Smooth muscle cell (in vitro differentiated cells): ENCODE measurements at regions not wholly inside any gene's neighbourhood (a gene's known extent, or its start where the extent isn't known, plus 50 kb on each side); places are given as distances from the start of the nearest gene placed in this dataset.

Experiments
- DNase-seq: peaks from one replicate; lab custom pipeline; 2025; ENCODE audit not compliant: unreplicated experiment; lab: John Stamatoyannopoulos, UW
- H2AFZ ChIP-seq: fragments of 200-600 bp; sonication (generic); 2 replicates; pipeline ENCODE4 v1.6.0; 2016; ENCODE audit warnings: antibody characterized with exemption, low read depth, mild to moderate bottlenecking
- H3F3A ChIP-seq: fragments of 200-600 bp; sonication (generic); 2 replicates; pipeline ENCODE4 v1.6.0; 2017; ENCODE audit warnings: antibody characterized with exemption, low read depth
- H3K27ac ChIP-seq: fragments of 200-600 bp; sonication (generic); 2 replicates; pipeline ENCODE4 v1.5.1; 2016; ENCODE audit warnings: low read depth, mild to moderate bottlenecking
- H3K27me3 ChIP-seq: fragments of 200-600 bp; sonication (generic); 2 replicates; pipeline ENCODE4 v1.6.1; 2016; ENCODE audit warnings: low read depth, mild to moderate bottlenecking
- H3K36me3 ChIP-seq: fragments of 200-600 bp; sonication (generic); 2 replicates; pipeline ENCODE4 v1.5.1; 2016; ENCODE audit warnings: low read depth
- H3K4me1 ChIP-seq: fragments of 200-600 bp; sonication (generic); 2 replicates; pipeline ENCODE4 v1.5.1; 2016; ENCODE audit warnings: low read depth
- H3K4me2 ChIP-seq: fragments of 200-600 bp; sonication (generic); 2 replicates; pipeline ENCODE4 v1.6.0; 2016; ENCODE audit warnings: mild to moderate bottlenecking
- H3K4me3 ChIP-seq: fragments of 200-600 bp; sonication (generic); 2 replicates; pipeline ENCODE4 v1.5.1; 2016; ENCODE audit warnings: mild to moderate bottlenecking
- H3K79me2 ChIP-seq: fragments of 200-600 bp; sonication (generic); 2 replicates; pipeline ENCODE4 v1.6.0; 2016; ENCODE audit warnings: low read depth, mild to moderate bottlenecking
- H3K9ac ChIP-seq: fragments of 200-600 bp; sonication (generic); 2 replicates; pipeline ENCODE4 v1.6.0; 2016; ENCODE audit warnings: low read depth
- H3K9me3 ChIP-seq: fragments of 200-600 bp; sonication (generic); replicated peaks from 2 replicates; pipeline ENCODE4 v1.5.1; 2016; ENCODE audit warnings: low read depth
- H4K20me1 ChIP-seq: fragments of 200-600 bp; sonication (generic); 2 replicates; pipeline ENCODE4 v1.6.0; 2016; ENCODE audit warnings: low read depth
- WGBS: methylation state at CpG from one replicate; pipeline ENCODE4 v1.1.7; 2016; ENCODE audit warnings: low lambda C conversion rate; 5-methylcytosine and 5-hydroxymethylcytosine counted together
- TF ChIP-seq, protein P1 (sequence below): fragments of 200-600 bp; sonication (generic); IDR thresholded peaks from 2 replicates; pipeline ENCODE4 v1.5.1; 2017; ENCODE audit warnings: borderline replicate concordance, mild to moderate bottlenecking, antibody characterized with exemption; ENCODE audit not compliant: insufficient read depth, poor library complexity, severe bottlenecking

- Histone ChIP-seq H3K27ac (no peak overlapping the region), H3K4me3 (no peak overlapping the region), H3K9ac (no peak overlapping the region), H3K4me1 (no peaks in the 10 kb centered on the region), H3K4me2 (no peak overlapping the region), H3K79me2 (no peaks in the 10 kb centered on the region), H3K36me3 (no peaks in the 10 kb centered on the region), H3K9me3 (peaks cover 5% of the 10 kb centered on the region), H4K20me1 (no peaks in the 10 kb centered on the region), H2AFZ (no peak overlapping the region), H3F3A (no peaks in the 10 kb centered on the region), H3K27me3 (no peaks in the 10 kb centered on the region)
- TF ChIP-seq, protein P1, sequence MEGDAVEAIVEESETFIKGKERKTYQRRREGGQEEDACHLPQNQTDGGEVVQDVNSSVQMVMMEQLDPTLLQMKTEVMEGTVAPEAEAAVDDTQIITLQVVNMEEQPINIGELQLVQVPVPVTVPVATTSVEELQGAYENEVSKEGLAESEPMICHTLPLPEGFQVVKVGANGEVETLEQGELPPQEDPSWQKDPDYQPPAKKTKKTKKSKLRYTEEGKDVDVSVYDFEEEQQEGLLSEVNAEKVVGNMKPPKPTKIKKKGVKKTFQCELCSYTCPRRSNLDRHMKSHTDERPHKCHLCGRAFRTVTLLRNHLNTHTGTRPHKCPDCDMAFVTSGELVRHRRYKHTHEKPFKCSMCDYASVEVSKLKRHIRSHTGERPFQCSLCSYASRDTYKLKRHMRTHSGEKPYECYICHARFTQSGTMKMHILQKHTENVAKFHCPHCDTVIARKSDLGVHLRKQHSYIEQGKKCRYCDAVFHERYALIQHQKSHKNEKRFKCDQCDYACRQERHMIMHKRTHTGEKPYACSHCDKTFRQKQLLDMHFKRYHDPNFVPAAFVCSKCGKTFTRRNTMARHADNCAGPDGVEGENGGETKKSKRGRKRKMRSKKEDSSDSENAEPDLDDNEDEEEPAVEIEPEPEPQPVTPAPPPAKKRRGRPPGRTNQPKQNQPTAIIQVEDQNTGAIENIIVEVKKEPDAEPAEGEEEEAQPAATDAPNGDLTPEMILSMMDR = no peak
- DNase-seq = no peak
These were observed 182.2 kb upstream of the KIT start for GRCh38 chr4:54475546-54475945.

GRCh38 chr4:54482529-54483200, 175.1 kb upstream of the KIT start:
- no peak overlapping the region for H3K9ac ChIP-seq
- H3K9me3 ChIP-seq = peaks cover 5% of the 10 kb centered on the region
- H3K27ac ChIP-seq = no peak overlapping the region
- no peaks in the 10 kb centered on the region for H3K36me3 ChIP-seq
- H3F3A ChIP-seq = no peaks in the 10 kb centered on the region
- H3K4me1 ChIP-seq = no peaks in the 10 kb centered on the region
- H3K4me3 ChIP-seq = no peak overlapping the region
- H4K20me1 ChIP-seq = no peaks in the 10 kb centered on the region
- H2AFZ ChIP-seq = no peak overlapping the region
- WGBS = 73% methylated on average over 6 of the region's 6 CpGs
- no peaks in the 10 kb centered on the region for H3K27me3 ChIP-seq
- DNase-seq = no peak
- TF ChIP-seq, protein P1 = no peak
- H3K4me2 ChIP-seq = no peak overlapping the region
- no peaks in the 10 kb centered on the region for H3K79me2 ChIP-seq

GRCh38 chr4:54484383-54484782, 173.4 kb upstream of the KIT start:
- H3K36me3 ChIP-seq = no peaks in the 10 kb centered on the region
- no peaks in the 10 kb centered on the region for H3K27me3 ChIP-seq
- TF ChIP-seq, protein P1 = no peak
- H3K79me2 ChIP-seq = no peaks in the 10 kb centered on the region
- no peaks in the 10 kb centered on the region for H3F3A ChIP-seq
- no peak overlapping the region for H3K9ac ChIP-seq
- WGBS = 84% methylated on average over 6 of the region's 6 CpGs
- no peak overlapping the region for H2AFZ ChIP-seq
- no peaks in the 10 kb centered on the region for H3K9me3 ChIP-seq
- no peak overlapping the region for H3K27ac ChIP-seq
- no peaks in the 10 kb centered on the region for H3K4me1 ChIP-seq
- no peaks in the 10 kb centered on the region for H4K20me1 ChIP-seq
- no peak overlapping the region for H3K4me2 ChIP-seq
- no peak overlapping the region for H3K4me3 ChIP-seq
- no peak for DNase-seq

DNA sequence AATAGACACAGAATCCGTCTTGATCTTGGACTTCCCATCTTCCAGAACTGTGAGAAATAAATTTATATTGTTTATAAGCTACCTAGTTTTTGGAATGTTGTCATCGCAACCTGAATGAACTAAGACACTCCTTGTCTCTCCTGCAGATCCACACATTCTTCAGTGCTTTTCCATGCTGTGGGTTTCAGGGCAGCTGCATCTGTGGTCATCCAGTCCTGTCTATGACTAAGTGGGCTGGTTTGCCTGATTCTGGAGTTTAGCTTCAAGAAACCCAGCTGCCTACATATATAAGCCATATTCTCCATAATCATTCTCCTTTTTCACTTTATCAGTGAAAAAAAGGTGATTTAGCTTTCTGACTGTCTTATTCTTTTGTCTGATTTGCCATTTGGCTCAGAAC, 170.3 kb upstream of the KIT start:
- Histone ChIP-seq H3F3A (no peaks in the 10 kb centered on the region), H3K27ac (peak overlapping the region; percentile 69), H3K4me1 (no peaks in the 10 kb centered on the region), H3K79me2 (no peaks in the 10 kb centered on the region), H3K27me3 (no peaks in the 10 kb centered on the region), H3K9ac (no peak overlapping the region), H3K4me2 (peak overlapping the region; percentile 33), H2AFZ (peak overlapping the region; percentile 15), H4K20me1 (no peaks in the 10 kb centered on the region), H3K9me3 (no peaks in the 10 kb centered on the region), H3K36me3 (no peaks in the 10 kb centered on the region), H3K4me3 (no peak overlapping the region)
- DNase-seq = no peak
- 90% methylated on average over 2 of the region's 2 CpGs for WGBS
- TF ChIP-seq, protein P1 = no peak
